22Rv1 (cell line): ENCODE measurements at regions not wholly inside any gene's neighbourhood (a gene's known extent, or its start where the extent isn't known, plus 50 kb on each side); places are given as distances from the start of the nearest gene placed in this dataset.

ENCODE experiments used
- ZFX ChIP-seq: fragments of 450-650 bp; IDR thresholded peaks from 2 replicates; pipeline ENCODE4 v1.6.1; 2017; ENCODE audit warnings: antibody characterized with exemption, borderline replicate concordance
- TF ChIP-seq, protein P1 (sequence below): fragments of 450-650 bp; IDR thresholded peaks from 2 replicates; pipeline ENCODE4 v1.5.1; 2017; ENCODE audit warnings: mild to moderate bottlenecking

DNA sequence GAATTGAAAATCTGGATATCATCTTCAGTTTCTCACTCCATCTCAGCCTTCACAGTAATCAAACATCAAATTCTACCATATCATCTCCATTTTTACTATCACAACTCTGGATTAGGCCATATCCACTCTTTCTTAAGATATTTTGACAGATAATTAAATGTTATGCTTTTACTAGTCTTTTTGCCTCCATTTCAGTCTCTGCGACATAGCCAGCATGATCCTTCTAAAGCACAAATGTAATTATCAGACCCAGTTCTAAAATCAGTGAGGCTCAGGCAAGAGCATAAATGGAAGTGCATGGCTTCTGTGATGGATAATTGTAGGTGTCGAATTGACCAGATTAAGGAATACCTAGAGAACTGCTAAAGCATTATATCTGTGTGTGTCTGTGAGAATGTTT, 307.7 kb downstream of the PCDH20 start:
- TF ChIP-seq, protein P1, sequence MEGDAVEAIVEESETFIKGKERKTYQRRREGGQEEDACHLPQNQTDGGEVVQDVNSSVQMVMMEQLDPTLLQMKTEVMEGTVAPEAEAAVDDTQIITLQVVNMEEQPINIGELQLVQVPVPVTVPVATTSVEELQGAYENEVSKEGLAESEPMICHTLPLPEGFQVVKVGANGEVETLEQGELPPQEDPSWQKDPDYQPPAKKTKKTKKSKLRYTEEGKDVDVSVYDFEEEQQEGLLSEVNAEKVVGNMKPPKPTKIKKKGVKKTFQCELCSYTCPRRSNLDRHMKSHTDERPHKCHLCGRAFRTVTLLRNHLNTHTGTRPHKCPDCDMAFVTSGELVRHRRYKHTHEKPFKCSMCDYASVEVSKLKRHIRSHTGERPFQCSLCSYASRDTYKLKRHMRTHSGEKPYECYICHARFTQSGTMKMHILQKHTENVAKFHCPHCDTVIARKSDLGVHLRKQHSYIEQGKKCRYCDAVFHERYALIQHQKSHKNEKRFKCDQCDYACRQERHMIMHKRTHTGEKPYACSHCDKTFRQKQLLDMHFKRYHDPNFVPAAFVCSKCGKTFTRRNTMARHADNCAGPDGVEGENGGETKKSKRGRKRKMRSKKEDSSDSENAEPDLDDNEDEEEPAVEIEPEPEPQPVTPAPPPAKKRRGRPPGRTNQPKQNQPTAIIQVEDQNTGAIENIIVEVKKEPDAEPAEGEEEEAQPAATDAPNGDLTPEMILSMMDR: no peak
- TF ChIP-seq ZFX: no peak
